Esophagus muscularis mucosa (tissue), 4 donors: ENCODE measurements at regions not wholly inside any gene's neighbourhood (a gene's known extent, or its start where the extent isn't known, plus 50 kb on each side); places are given as distances from the start of the nearest gene placed in this dataset.

Source experiments
- DNase-seq: peaks from one replicate; pipeline ENCODE4 v3.0.0-alpha.2; 2017; ENCODE audit errors: extremely low spot score
- H3K27ac ChIP-seq, 4 donors: fragments of 200-600 bp; sonication (generic); replicated peaks in 1 of 4; 1 replicate in 3 of 4; 2 replicates in 1 of 4; pipeline ENCODE4 v1.5.1; 2016 to 2019; ENCODE audit warnings: mild to moderate bottlenecking in 1 of 4
- H3K27me3 ChIP-seq, 4 donors: fragments of 200-600 bp; sonication (generic); one replicate each; pipeline versions ENCODE4 v1.5.1 to v1.6.0; 2016 to 2019
- H3K36me3 ChIP-seq, 4 donors: fragments of 200-600 bp; sonication (generic); one replicate each; pipeline ENCODE4 v1.5.1; 2016 to 2019
- H3K4me1 ChIP-seq, 4 donors: fragments of 200-600 bp; sonication (generic); one replicate each; pipeline ENCODE4 v1.5.1; 2016 to 2019
- H3K4me3 ChIP-seq, 4 donors: fragments of 200-600 bp; sonication (generic); 1 replicate in 2 of 4; 2 replicates in 2 of 4; pipeline ENCODE4 v1.5.1; 2016 to 2019; ENCODE audit warnings: mild to moderate bottlenecking in 4 of 4, moderate library complexity in 1 of 4
- H3K9me3 ChIP-seq, 4 donors: fragments of 200-600 bp; sonication (generic); 1 replicate in 3 of 4; 2 replicates in 1 of 4; pipeline ENCODE4 v1.5.1; 2016 to 2019
- EP300 ChIP-seq: sonication (generic); formaldehyde crosslinking; IDR thresholded peaks from one replicate; pipeline ENCODE4 v1.6.1; 2017; ENCODE audit warnings: antibody characterized with exemption
- POLR2A ChIP-seq: fragments of 450-650 bp; IDR thresholded peaks from one replicate; pipeline ENCODE4 v1.6.1; 2017; ENCODE audit warnings: antibody characterized with exemption, moderate library complexity, mild to moderate bottlenecking, low read depth
- POLR2AphosphoS5 ChIP-seq, 2 donors: sonication (generic); formaldehyde crosslinking; IDR thresholded peaks; one replicate each; pipeline ENCODE4 v1.6.1; 2017; ENCODE audit warnings: antibody characterized with exemption in 2 of 2
- WGBS: methylation state at CpG from one replicate; pipeline ENCODE4 v1.1.5; 2018; 5-methylcytosine and 5-hydroxymethylcytosine counted together
- intact Hi-C: fragments of 100-400 bp; cut with DNase I; formaldehyde crosslinking; loops from one replicate; pipeline ENCODE4 v1.15.1; 2023
- TF ChIP-seq, protein P1 (sequence below), 3 experiments: fragments of 200-600 bp in 2 of 3; fragments of 450-650 bp in 1 of 3; sonication (generic) in 2 of 3; IDR thresholded peaks; one replicate each; pipeline ENCODE4 v1.5.1; 2017 to 2019; ENCODE audit warnings: antibody characterized with exemption in 3 of 3, mild to moderate bottlenecking in 2 of 3, moderate library complexity in 1 of 3

DNA sequence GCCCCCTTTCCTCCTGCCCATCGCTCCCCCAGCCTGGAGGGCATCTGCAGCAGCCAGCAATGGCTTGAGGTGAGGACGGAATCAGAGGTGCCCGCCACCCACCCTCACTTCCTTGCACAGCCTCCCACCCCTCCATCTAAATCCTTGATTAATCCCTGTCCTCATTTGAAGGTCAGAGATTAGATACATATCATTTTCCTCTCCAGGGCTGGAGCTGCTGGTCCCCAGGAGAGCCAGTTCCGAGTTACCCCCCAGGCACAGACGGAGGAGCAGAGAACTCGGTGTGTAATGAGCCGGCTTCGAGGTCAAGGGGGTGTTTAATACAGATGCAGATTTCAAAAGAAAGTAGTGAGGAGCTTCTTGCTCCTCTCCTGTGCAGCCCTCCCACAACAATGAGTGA, 542.1 kb downstream of the MN1 start:
- Histone ChIP-seq H3K4me1 (no peaks in the 10 kb centered on the region), H3K9me3 (peaks cover 0 to 18% (median 14%) of the 10 kb centered on the region in 4 donors), H3K4me3 (no peak overlapping the region), H3K27me3 (peaks cover 0 to 5% (median 0%) of the 10 kb centered on the region in 4 donors), H3K36me3 (no peaks in the 10 kb centered on the region), H3K27ac (no peak overlapping the region)
- 68% methylated on average over 8 of the region's 8 CpGs for WGBS
- DNase-seq: no peak
- intact Hi-C loops: no loop called here
- TF ChIP-seq POLR2AphosphoS5 (IDR thresholded peaks at IDR 0.05): no peak
- no peak for TF ChIP-seq POLR2A
- TF ChIP-seq, protein P1, sequence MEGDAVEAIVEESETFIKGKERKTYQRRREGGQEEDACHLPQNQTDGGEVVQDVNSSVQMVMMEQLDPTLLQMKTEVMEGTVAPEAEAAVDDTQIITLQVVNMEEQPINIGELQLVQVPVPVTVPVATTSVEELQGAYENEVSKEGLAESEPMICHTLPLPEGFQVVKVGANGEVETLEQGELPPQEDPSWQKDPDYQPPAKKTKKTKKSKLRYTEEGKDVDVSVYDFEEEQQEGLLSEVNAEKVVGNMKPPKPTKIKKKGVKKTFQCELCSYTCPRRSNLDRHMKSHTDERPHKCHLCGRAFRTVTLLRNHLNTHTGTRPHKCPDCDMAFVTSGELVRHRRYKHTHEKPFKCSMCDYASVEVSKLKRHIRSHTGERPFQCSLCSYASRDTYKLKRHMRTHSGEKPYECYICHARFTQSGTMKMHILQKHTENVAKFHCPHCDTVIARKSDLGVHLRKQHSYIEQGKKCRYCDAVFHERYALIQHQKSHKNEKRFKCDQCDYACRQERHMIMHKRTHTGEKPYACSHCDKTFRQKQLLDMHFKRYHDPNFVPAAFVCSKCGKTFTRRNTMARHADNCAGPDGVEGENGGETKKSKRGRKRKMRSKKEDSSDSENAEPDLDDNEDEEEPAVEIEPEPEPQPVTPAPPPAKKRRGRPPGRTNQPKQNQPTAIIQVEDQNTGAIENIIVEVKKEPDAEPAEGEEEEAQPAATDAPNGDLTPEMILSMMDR (IDR thresholded peaks at IDR 0.05): no peak
- TF ChIP-seq EP300: no peak

DNA sequence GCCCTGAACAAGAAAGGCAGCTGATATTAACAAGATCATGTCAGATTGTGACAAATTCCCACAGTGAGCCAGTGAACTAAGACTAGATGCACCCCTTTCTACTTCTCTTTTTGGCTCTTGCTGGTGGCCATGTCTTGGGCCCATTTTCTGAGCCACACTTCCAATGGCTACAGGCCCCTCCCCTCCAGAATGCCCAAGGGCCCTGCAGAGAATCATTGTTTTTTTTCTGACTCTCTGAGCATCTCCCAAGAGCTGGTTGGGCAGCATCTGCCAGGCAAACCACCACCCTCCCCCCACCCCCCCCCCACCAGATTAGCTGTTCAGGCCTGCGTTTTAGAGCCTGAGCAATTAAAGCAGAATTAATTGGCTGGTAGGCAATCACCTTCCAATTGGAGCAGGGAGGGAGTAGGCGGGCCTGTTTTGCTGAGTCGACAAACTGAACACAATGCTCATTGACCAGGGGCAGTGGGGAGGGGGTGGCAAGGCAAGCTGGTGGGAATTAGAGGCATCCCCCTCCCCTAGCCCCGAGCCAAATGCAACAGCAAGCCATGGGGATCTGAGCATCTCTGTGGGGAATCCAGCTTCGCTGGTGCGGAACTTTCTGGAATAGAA, 541.4 kb downstream of the MN1 start:
- peaks cover 0 to 13% (median 8%) of the 10 kb centered on the region in 4 donors for H3K9me3 ChIP-seq
- WGBS: 77% methylated on average over 6 of the region's 6 CpGs
- no peaks in the 10 kb centered on the region for H3K36me3 ChIP-seq
- no peaks in the 10 kb centered on the region for H3K4me1 ChIP-seq
- H3K27me3 ChIP-seq: peaks cover 0 to 5% (median 0%) of the 10 kb centered on the region in 4 donors
- intact Hi-C loops: no loop called here
- DNase-seq: no peak
- TF ChIP-seq POLR2A (no peak), EP300 (no peak), POLR2AphosphoS5 (IDR thresholded peaks at IDR 0.05) (no peak)
- TF ChIP-seq, protein P1 (IDR thresholded peaks at IDR 0.05): no peak
- H3K4me3 ChIP-seq: no peak overlapping the region
- no peak overlapping the region for H3K27ac ChIP-seq

DNA sequence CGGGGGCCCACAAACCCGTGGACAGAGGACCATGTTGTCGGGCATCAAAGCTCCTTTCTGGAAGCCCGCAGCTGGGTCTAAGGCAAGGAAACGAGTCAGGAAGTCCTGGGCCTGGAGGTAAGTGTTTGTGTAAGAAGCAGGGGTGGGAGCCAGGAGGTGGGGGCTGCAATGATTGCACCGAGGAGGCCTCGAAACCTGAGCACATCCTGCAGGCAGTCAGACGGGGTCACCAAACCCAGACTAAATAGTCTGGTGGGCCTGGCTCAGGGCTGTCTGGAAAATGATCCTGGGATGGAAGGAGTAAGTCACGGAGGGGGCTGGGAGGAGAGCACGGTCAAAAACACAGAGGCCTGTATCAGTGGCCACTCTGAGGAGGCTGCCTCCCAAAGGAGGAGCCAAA, 539.2 kb downstream of the MN1 start:
- TF ChIP-seq POLR2AphosphoS5 (IDR thresholded peaks at IDR 0.05) (no peak), EP300 (no peak), POLR2A (no peak)
- TF ChIP-seq, protein P1 (IDR thresholded peaks at IDR 0.05): no peak
- DNase-seq: no peak
- Histone ChIP-seq H3K4me3 (no peak overlapping the region), H3K27me3 (peaks cover 0 to 5% (median 0%) of the 10 kb centered on the region in 4 donors), H3K27ac (no peak overlapping the region), H3K4me1 (no peaks in the 10 kb centered on the region), H3K9me3 (no peaks in the 10 kb centered on the region), H3K36me3 (no peaks in the 10 kb centered on the region)
- intact Hi-C loops: no loop called here
- 73% methylated on average over 10 of the region's 10 CpGs for WGBS

DNA sequence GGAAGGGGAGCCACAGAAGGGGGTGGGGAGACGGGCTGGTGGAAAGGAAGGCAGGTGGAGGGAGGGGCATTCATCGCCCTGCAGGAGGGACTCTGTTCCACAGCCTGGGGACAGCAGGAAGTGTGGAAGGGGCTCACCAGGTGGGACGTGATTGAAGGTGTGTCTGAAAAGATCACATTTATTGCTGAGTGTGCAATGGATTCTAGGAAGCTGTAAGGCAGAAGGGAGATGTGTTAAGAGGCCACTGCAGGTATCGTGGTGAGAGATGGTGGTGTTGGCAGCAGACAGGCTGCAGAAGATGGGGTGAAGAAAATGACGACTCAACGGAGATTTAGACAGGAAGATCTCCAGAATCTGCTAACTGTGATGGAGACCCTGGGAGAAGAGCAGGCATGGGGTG, 537.4 kb downstream of the MN1 start:
- no peak for TF ChIP-seq POLR2A
- no peak for TF ChIP-seq POLR2AphosphoS5 (IDR thresholded peaks at IDR 0.05)
- TF ChIP-seq EP300: no peak
- TF ChIP-seq, protein P1 (IDR thresholded peaks at IDR 0.05): no peak
- H3K27ac ChIP-seq: no peak overlapping the region
- no peak overlapping the region for H3K4me3 ChIP-seq
- H3K4me1 ChIP-seq: no peaks in the 10 kb centered on the region
- intact Hi-C loops: no loop called here
- DNase-seq: no peak
- no peaks in the 10 kb centered on the region for H3K27me3 ChIP-seq
- H3K36me3 ChIP-seq: no peaks in the 10 kb centered on the region
- 68% methylated on average over 6 of the region's 6 CpGs for WGBS
- no peaks in the 10 kb centered on the region for H3K9me3 ChIP-seq

DNA sequence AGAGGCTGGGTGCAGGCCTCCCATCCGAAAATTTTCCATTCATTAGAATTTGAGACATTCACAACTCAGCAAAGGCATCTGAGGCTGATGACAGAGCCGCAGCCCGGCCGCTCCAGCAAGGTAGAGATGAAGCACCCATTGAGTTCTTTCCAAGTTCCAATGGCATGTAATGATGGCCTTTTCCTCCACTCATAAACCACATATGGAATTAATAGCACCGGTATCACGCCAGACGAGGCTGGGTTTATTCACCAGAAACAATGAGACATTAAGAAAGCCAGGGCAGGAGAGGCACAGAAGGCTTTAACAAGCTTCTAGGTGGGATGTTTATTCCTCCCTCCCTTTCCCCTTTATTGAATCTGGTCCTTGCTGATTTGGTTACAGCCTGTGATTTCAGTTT, 534.4 kb downstream of the MN1 start:
- Histone ChIP-seq H3K4me3 (no peak overlapping the region), H3K9me3 (no peaks in the 10 kb centered on the region), H3K27me3 (no peaks in the 10 kb centered on the region), H3K4me1 (peaks cover 0 to 11% (median 9%) of the 10 kb centered on the region in 4 donors), H3K36me3 (no peaks in the 10 kb centered on the region), H3K27ac (no peak overlapping the region)
- TF ChIP-seq, protein P1 (IDR thresholded peaks at IDR 0.05): no peak
- TF ChIP-seq POLR2AphosphoS5 (IDR thresholded peaks at IDR 0.05) (no peak), EP300 (no peak), POLR2A (no peak)
- no peak for DNase-seq
- WGBS: 89% methylated on average over 7 of the region's 7 CpGs
- intact Hi-C loops: no loop called here
